Endothelial cell of umbilical vein (primary cell): ENCODE measurements at regions not wholly inside any gene's neighbourhood (a gene's known extent, or its start where the extent isn't known, plus 50 kb on each side); places are given as distances from the start of the nearest gene placed in this dataset.

Experiments used
- BruUV-seq: library from RNA; stranded (reverse); fragments of 400-500 nt; replicated peaks from 2 replicates; lab custom pipeline; 2021; lab: Mats Ljungman, UMichigan
- CTCF ChIA-PET: fragments of 300-600, 350-600 bp; sonication (Branson Sonifier 250); formaldehyde crosslinking; loops from one replicate; lab custom pipeline; 2021; ENCODE audit warnings: antibody characterized with exemption, inconsistent platforms; lab: Charles Lee
- POLR2A ChIA-PET: fragments of 300-600, 350-600 bp; sonication (Branson Sonifier 250); formaldehyde crosslinking; loops from one replicate; lab custom pipeline; 2021; ENCODE audit warnings: antibody characterized with exemption, inconsistent platforms; lab: Charles Lee
- DNase-seq: peaks from one replicate; pipeline ENCODE4 v3.0.0-alpha.2; 2011; ENCODE audit warnings: low read depth, low spot score
- FAIRE-seq: peaks from 2 replicates; lab custom pipeline; 2011; peaks lifted over from hg19 to GRCh38; lab: Jason Lieb, UNC
- H2AFZ ChIP-seq: 2 replicates; pipeline ENCODE4 v1.6.0; 2012; ENCODE audit warnings: low read depth, low read length, control low read depth, inconsistent platforms
- H3K27ac ChIP-seq: 2 replicates; pipeline ENCODE4 v1.5.1; 2011; ENCODE audit warnings: low read depth, mild to moderate bottlenecking, control low read depth, low read length, moderate library complexity; ENCODE audit not compliant: insufficient read depth
- H3K27me3 ChIP-seq, 2 experiments: 2 replicates each; pipeline versions ENCODE4 v1.6.0 to v1.6.1; 2011; ENCODE audit warnings: low read length in 2 of 2, mixed read lengths in 1 of 2; ENCODE audit not compliant: control insufficient read depth in 2 of 2, insufficient read depth in 2 of 2
- H3K36me3 ChIP-seq, 2 experiments: 2 replicates in 1 of 2; 3 replicates in 1 of 2; pipeline ENCODE4 v1.5.1; 2011; ENCODE audit warnings: low read length in 2 of 2, mild to moderate bottlenecking in 1 of 2, moderate library complexity in 1 of 2; ENCODE audit not compliant: control insufficient read depth in 2 of 2, insufficient read depth in 2 of 2; ENCODE audit errors: extremely low read depth in 1 of 2
- H3K4me1 ChIP-seq: 3 replicates; pipeline ENCODE4 v1.5.1; 2011; ENCODE audit warnings: mild to moderate bottlenecking, low read length; ENCODE audit not compliant: control insufficient read depth, insufficient read depth; ENCODE audit errors: extremely low read depth
- H3K4me2 ChIP-seq: 2 replicates; pipeline ENCODE4 v1.6.1; 2011; ENCODE audit warnings: low read length, control low read depth, mixed read lengths; ENCODE audit not compliant: insufficient read depth
- H3K4me3 ChIP-seq, 3 experiments: fragments of 200-600 bp in 1 of 3; sonication (generic), shearing (Covaris generic) in 1 of 3; replicated peaks in 1 of 3; 2 replicates each; pipeline ENCODE4 v1.5.1; 2011 to 2016; ENCODE audit warnings: control low read depth in 3 of 3, low read length in 3 of 3, mild to moderate bottlenecking in 2 of 3, inconsistent platforms in 1 of 3, low read depth in 1 of 3, moderate library complexity in 1 of 3; ENCODE audit not compliant: insufficient read depth in 1 of 3
- H3K79me2 ChIP-seq: 2 replicates; pipeline ENCODE4 v1.6.0; 2012; ENCODE audit warnings: low read length, inconsistent platforms; ENCODE audit not compliant: control insufficient read depth, insufficient read depth
- H3K9ac ChIP-seq: replicated peaks from 2 replicates; pipeline ENCODE3; 2011; ENCODE audit warnings: low read length, control low read depth; ENCODE audit not compliant: insufficient read depth; ENCODE audit errors: extremely low read depth
- H3K9me1 ChIP-seq: replicated peaks from 3 replicates; pipeline ENCODE4 v1.6.0; 2011; ENCODE audit warnings: mild to moderate bottlenecking, low read length; ENCODE audit not compliant: control insufficient read depth, insufficient read depth; ENCODE audit errors: extremely low read depth
- H3K9me3 ChIP-seq: replicated peaks from 2 replicates; pipeline ENCODE4 v1.5.1; 2012; ENCODE audit warnings: low read length, inconsistent platforms; ENCODE audit not compliant: control insufficient read depth, insufficient read depth
- H4K20me1 ChIP-seq: replicated peaks from 2 replicates; pipeline ENCODE3; 2011; ENCODE audit warnings: mild to moderate bottlenecking, low read length; ENCODE audit not compliant: control insufficient read depth, insufficient read depth; ENCODE audit errors: extremely low read depth
- CTCF ChIP-seq, 2 donors: IDR thresholded peaks; 1 replicate in 1 of 2; 2 replicates in 1 of 2; pipeline ENCODE4 v1.5.1; 2011; ENCODE audit warnings: low read length in 2 of 2, mild to moderate bottlenecking in 2 of 2, moderate library complexity in 2 of 2, control low read depth in 1 of 2, inconsistent platforms in 1 of 2, low read depth in 1 of 2; ENCODE audit not compliant: insufficient read depth in 1 of 2; ENCODE audit errors: extremely low read depth in 1 of 2
- EZH2 ChIP-seq: IDR thresholded peaks from 2 replicates; pipeline ENCODE4 v1.6.1; 2012; ENCODE audit warnings: borderline replicate concordance, low read depth, mild to moderate bottlenecking, moderate library complexity, low read length, inconsistent platforms; ENCODE audit not compliant: severe bottlenecking
- FOS ChIP-seq: IDR thresholded peaks from 2 replicates; pipeline ENCODE4 v1.6.1; 2011; ENCODE audit warnings: mild to moderate bottlenecking, low read length, moderate library complexity, borderline replicate concordance; ENCODE audit not compliant: insufficient read depth
- GATA2 ChIP-seq: IDR thresholded peaks from 2 replicates; pipeline ENCODE4 v1.7.0; 2011; ENCODE audit warnings: low read depth, mild to moderate bottlenecking, moderate library complexity, mixed read lengths, low read length; ENCODE audit not compliant: insufficient read length, insufficient read depth
- JUN ChIP-seq: IDR thresholded peaks from 2 replicates; pipeline ENCODE4 v1.6.1; 2011; ENCODE audit warnings: borderline replicate concordance, low read depth; ENCODE audit not compliant: insufficient read length, insufficient read depth
- MAX ChIP-seq: IDR thresholded peaks from 2 replicates; pipeline ENCODE4 v1.6.1; 2011; ENCODE audit not compliant: insufficient read depth, insufficient read length
- MYC ChIP-seq: IDR thresholded peaks from one replicate; pipeline ENCODE4 v1.6.1; 2011; ENCODE audit warnings: mild to moderate bottlenecking, low read depth, low read length
- POLR2A ChIP-seq: IDR thresholded peaks from 2 replicates; pipeline ENCODE4 v1.6.1; 2012; ENCODE audit warnings: low read depth, mild to moderate bottlenecking, control low read depth, low read length
- POLR2AphosphoS5 ChIP-seq: IDR thresholded peaks from 2 replicates; pipeline ENCODE4 v1.6.1; 2012; ENCODE audit warnings: low read depth, mild to moderate bottlenecking, control low read depth, low read length, moderate library complexity; ENCODE audit not compliant: insufficient read depth
- dilution Hi-C: fragments of 300-500 bp; cut with MboI; formaldehyde crosslinking; loops from one replicate; pipeline ENCODE4 v1.15.0; 2019; ENCODE audit warnings: low sequenced_read_pairs; ENCODE audit not compliant: extremely low pct_ligation_motif_present
- intact Hi-C: fragments of 100-400 bp; cut with micrococcal nuclease; formaldehyde crosslinking; loops from one replicate; pipeline ENCODE4 v1.10.0; 2022

- POLR2A ChIA-PET, result no interaction called here
- no peak overlapping the region for H3K4me2 ChIP-seq
- no peak overlapping the region for H2AFZ ChIP-seq
- FAIRE-seq, result no peak
- dilution Hi-C loops (no loop called here), intact Hi-C loops (no loop called here)
- H3K9ac ChIP-seq, result no peak overlapping the region
- no peaks in the 10 kb centered on the region for H3K36me3 ChIP-seq
- H3K27ac ChIP-seq, result no peak overlapping the region
- H3K9me3 ChIP-seq, result no peaks in the 10 kb centered on the region
- CTCF ChIA-PET, result no interaction called here
- no peaks in the 10 kb centered on the region for H3K4me1 ChIP-seq
- DNase-seq, result no peak
- no peak overlapping the region for H3K4me3 ChIP-seq
- no peaks in the 10 kb centered on the region for H3K27me3 ChIP-seq
- TF ChIP-seq MYC (no peak), CTCF (IDR thresholded peaks at IDR 0.05; ENCODE audit: extremely low read depth in 1 of 2, insufficient read depth in 1 of 2, low read depth in 1 of 2, low read length in 2 of 2) (no peak), POLR2AphosphoS5 (no peak), JUN (no peak), POLR2A (no peak), MAX (no peak), GATA2 (no peak), EZH2 (no peak), FOS (no peak)
- no TSS peak for BruUV-seq
- H4K20me1 ChIP-seq, result no peaks in the 10 kb centered on the region
- no peaks in the 10 kb centered on the region for H3K79me2 ChIP-seq
- H3K9me1 ChIP-seq, result no peaks in the 10 kb centered on the region
Measured at GRCh38 chr18:1361936-1362335, 457.3 kb downstream of the ADCYAP1 start.
